HG02763 (cell line): ENCODE measurements at regions not wholly inside any gene's neighbourhood (a gene's known extent, or its start where the extent isn't known, plus 50 kb on each side); places are given as distances from the start of the nearest gene placed in this dataset.

Source experiments
- ATAC-seq: cut with Tn5 transposase; IDR thresholded peaks from one replicate; pipeline ENCODE4 v1.9.1; 2021; ENCODE audit warnings: mild to moderate bottlenecking, moderate library complexity; ENCODE audit not compliant: unreplicated experiment

DNA sequence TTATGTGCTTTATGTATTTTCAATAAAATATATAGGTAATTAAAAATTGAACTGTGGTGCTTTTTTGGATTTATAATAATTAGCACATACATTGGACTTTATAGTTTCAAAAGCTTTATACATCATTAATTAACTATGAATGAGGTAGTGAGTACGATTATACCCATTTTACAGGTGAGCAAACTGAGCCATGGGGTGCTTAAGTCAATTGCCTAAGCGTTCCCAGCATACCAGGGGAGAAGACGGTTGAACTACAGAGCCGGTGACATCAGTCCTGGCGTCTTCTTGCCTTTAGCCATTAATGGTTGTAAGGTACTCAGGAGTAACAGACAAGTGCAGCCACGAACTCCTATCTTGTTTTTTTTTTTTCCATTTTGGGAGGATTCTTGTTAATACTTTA, 172.8 kb downstream of the GATA3 start:
- no peak for ATAC-seq

- no peak for ATAC-seq
Measured at GRCh38 chr10:8229153-8229552, 174.7 kb downstream of the GATA3 start.

GRCh38 chr10:8230902-8231301, 176.4 kb downstream of the GATA3 start:
- no peak for ATAC-seq

DNA sequence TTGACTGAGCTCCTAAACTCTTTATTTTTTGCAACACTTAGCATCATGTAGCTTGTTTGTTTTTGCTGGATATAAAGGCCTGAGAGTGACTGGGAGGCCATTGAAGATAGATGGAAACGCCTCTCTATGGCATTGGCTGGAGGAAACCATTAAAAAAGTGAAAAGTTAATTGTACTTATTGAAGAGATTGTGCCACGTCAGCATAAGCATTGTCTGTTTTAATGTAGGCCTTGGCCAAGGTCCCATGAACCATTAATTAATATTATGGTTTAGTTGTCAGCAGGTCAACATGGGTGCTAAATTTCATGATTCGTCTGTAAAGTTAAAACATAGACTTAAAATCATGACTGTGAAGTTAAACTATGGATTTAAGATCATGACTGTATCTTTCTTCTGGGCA, 178.6 kb downstream of the GATA3 start:
- no peak for ATAC-seq

GRCh38 chr10:8233832-8234259, 179.4 kb downstream of the GATA3 start:
- ATAC-seq = no peak

DNA sequence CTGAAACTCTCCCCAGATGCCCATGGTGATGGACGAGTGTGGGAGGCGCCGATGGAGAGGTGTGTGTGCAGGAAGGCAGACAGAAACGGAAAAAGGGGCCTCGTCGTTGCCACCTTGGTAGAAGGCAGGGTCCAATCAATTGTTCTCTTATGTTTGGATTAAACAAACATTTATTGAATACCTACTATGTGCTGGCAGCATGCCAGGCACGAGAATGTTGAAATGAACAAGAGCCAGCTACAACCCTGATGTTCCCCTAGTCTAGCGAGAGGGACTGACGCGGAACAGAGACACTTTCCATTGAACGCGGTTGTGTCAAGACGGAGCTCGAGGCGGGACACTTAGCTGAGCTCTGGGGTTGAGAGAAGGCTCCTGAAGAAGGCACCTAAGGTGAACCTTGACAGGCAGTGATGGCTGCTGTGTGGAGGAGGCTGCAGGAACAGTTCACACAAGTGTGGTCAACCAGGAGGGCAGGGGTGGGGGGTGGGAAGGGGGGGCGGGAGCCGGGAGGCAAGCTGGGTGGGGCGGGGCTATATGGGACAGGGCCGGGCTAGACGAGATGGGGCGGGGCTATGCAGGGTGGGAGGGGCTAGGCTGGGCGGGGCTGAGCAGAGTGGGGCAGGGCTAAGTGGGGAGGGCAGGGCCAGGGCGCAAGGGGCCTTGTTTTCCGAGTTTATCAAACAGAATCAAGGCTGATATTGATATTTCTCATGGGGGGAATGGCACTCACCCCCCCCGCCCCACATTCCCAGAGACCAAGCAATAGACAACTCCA, 181.0 kb downstream of the GATA3 start:
- ATAC-seq = no peak

- ATAC-seq = no peak
Measured at GRCh38 chr10:8238986-8239385, 184.5 kb downstream of the GATA3 start.

GRCh38 chr10:8240861-8241260, 186.4 kb downstream of the GATA3 start:
- no peak for ATAC-seq

DNA sequence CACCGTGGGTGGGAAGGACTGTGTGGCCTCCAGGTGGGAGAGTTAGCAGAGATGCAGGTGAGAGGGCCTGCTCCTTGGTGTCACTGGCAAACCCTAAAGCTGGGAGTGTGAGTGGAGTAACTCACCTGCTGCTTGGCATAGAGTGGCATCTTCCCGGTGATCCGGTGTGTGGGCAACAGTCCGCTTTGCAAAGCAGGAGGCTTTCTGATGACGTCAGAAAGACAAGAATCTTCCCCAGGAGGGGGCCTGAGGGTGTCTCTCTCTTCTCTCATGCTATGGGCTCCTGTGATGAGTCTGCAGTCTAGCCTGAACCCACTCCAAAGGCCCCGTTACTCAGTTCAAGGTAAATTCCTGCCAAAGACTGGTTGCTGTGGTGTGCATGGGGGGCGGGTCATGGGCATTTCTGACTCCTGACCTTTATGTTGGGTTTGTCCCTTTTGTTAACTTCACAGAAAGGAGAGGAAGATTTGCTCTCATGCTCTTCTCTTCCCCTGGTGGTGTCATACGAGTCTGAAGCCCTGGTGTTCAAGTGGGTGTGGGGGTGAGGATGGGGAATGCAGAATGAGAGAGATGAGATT, 187.9 kb downstream of the GATA3 start:
- no peak for ATAC-seq

GRCh38 chr10:8245131-8245813, 190.8 kb downstream of the GATA3 start:
- ATAC-seq = no peak

GRCh38 chr10:8245814-8246142, 191.3 kb downstream of the GATA3 start:
- ATAC-seq = no peak

GRCh38 chr10:8246548-8246947, 192.1 kb downstream of the GATA3 start:
- no peak for ATAC-seq

- ATAC-seq = no peak
Measured at GRCh38 chr10:8247191-8247590, 192.7 kb downstream of the GATA3 start.

DNA sequence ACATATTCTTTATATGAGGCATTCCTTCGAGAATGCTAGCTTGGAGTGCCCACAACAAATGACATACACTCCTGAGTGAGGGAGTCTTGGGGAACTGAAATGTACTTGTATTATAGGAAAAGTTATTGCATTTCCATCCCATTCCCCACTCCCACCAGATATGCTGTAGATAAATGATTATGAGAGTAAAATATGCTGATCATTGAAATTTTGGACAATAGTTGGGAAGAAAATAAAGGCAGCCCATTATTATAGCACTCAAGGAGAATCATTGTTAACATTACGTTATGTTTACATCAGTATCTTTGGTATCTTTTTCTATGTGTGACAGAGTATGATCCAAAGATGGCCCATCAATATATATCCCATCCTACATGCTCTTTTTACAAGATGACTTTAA, 194.4 kb downstream of the GATA3 start:
- no peak for ATAC-seq

GRCh38 chr10:8254350-8254749, 199.9 kb downstream of the GATA3 start:
- ATAC-seq = no peak

- no peak for ATAC-seq
Measured at GRCh38 chr10:8255301-8255700, 200.8 kb downstream of the GATA3 start.

DNA sequence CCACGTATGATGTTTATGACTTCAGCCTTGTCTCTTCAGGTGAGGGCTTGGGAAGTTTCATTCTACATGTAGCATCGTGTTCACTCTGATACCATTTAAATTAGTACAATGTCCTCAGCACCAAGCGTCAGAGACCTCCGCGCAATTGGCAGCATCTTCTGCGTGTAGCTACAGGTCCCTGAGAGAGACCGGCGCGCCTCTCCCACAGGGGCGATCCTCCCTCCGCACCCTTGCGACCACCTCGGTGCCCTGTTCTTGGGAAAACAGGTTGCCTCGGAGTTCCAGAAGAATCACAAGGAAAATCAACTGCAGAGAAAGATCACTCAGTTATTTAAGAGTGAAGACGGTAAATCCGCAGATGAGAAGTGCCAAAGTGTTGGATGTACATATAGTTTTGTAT, 206.2 kb downstream of the GATA3 start:
- no peak for ATAC-seq

DNA sequence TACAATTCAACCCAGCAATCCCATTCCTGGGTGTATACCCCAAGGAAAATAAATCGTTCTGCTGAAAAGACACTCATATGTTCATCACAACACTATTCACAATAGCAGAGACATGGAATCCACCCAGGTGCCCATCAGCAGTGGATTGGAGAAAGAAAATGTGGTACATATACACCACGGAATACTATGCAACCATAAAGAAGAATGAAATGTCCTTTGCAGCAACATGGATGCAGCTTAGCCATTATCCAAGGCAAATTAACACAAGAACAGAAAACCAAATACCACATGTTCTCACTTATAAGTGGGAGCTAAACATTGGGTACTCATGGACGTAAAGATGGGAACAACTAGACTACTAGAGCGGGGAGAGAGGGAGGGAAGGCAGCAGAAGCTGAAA, 207.8 kb downstream of the GATA3 start:
- no peak for ATAC-seq

DNA sequence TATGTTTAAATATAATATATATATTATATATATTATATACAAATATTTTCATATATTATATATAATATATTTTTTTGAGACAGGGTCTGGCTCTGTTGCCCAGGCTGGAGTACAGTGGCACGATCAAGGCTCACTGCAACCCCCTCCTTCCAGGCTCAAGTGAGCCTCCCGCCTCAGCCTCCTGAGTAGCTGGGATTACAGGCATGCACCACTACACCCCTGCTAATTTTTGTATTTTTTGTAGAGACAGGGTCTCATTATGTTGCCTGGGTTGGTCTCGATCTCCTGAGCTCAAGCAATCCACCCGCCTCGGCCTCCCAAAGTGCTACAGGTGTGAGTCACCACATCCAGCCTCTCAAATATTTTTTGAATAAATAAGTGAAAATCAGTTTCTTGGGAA, 215.5 kb downstream of the GATA3 start:
- no peak for ATAC-seq

DNA sequence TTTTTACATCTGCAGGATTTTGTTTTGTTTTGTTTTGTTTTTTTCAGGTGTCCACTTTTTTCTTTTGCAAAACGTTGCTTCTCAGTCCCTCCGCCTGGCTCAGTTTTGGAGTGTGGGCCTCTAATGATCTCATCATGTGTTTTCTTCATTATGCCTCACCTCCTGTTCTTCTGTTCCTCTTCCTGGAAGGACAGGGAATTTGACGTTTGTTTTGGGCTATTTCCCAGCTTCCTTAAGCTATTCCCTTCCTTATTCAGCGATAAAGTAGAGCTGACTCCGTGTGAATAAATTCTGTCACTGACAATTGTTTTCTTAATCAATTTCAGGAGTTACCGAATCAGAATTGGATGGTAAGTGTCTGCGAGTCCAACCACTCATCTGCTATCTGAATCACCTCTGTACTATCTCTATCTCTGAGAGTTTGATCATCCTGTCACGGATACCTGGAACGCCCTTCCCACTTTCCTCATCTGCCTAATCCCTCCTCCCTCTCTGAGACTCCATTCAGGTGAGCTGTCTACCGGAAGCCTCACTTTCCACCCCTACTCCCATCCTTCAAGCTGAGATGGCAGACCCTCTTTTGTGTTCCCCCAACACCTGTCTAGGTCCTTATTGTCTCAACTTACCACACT, 218.4 kb downstream of the GATA3 start:
- no peak for ATAC-seq

GRCh38 chr10:8273749-8274148, 219.3 kb downstream of the GATA3 start:
- ATAC-seq = no peak

GRCh38 chr10:8275911-8276310, 221.4 kb downstream of the GATA3 start:
- no peak for ATAC-seq
